HG03039 (cell line): ENCODE measurements at regions not wholly inside any gene's neighbourhood (a gene's known extent, or its start where the extent isn't known, plus 50 kb on each side); places are given as distances from the start of the nearest gene placed in this dataset.
"Not testable (repeated sequence)": the region's sequence is repeated elsewhere in the genome, so short reads cannot be mapped to it uniquely, and the experiment has no call there.

Source experiments
- ATAC-seq: cut with Tn5 transposase; IDR thresholded peaks from one replicate; pipeline ENCODE4 v1.9.1; 2021; ENCODE audit warnings: mild to moderate bottlenecking, moderate library complexity; ENCODE audit not compliant: unreplicated experiment

DNA sequence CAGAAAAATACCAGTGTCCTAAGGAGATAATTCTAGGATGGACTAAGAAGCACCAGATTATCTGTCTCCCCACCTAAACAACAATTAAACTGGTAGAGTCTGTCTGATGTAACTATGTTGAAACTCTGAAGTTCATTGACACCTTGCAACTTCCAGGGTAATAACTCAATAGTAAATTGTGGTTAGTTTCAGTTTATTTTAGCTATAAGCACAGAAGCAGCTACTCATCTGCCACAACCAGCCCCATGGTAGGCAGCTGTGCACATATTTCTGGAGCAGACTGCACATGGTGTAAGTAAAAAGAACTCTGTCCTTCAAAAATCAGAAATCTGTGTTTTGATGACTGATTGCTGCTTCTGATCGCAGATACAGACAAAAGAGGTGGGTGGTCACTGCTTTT, 852.1 kb downstream of the CDH11 start:
- no peak for ATAC-seq

DNA sequence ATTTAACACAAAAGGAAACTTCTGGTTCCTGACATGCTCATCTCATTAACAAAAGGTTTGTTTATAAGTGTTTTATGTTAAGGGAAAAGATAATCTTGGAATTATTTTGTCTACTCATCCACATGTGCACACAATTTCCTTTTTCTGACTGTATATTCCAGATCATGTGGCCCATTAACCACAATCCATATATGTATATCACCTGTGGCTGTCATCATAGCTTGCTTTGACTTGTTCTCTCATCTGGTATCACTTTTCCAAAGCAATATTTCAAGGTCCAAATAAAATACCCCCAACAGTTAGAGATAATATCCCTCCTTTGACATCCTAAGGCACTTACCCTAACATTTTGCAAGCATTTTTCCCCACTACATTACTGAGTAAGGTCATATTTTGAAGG, 856.1 kb downstream of the CDH11 start:
- no peak for ATAC-seq

- ATAC-seq: not testable (repeated sequence)
Observed at GRCh38 chr16:64260631-64261401, 861.0 kb downstream of the CDH11 start.

DNA sequence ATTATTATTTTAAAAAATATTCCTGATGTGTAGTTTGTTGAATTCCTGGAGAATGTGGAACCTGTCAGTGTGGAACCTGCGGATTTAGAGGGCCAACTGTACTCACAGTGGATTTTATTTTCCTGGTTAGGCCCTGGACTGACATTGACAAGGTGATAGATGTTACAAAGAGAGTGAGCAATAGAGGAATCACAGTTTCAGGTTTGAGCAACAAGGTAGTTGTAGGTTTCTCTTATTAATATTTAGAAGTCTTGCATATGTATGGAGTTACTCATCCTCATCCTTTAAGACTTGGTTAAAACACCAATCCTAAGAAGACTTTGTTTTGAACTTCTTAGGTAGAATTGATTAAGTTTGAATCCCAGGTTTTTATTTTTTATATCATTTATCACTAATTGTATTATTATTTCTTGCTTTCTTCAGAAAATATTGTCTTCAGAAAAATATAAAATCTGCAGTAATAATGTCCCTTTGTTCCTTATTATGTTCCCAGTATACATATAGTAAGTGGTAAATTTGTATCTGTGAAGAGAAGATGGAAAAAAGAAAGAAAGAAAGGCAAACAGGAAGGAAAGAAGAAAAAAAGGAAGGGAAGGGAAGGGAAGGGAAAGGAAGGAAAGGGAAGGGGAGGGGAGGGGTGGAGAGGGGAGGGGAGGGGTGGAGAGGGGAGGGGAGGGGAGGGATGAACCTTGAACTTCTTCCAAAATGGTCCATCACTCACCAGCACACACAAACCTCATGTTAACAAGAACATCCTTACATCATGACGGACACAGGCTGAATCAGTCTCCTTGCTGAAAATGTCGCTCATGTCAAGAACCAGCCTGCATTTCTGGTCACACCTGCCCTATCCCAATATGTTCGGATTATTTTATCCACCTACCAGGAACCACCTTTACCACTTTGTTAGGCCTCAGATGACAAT, 867.2 kb downstream of the CDH11 start:
- no peak for ATAC-seq

- ATAC-seq: no peak
Observed at GRCh38 chr16:64253525-64253924, 868.3 kb downstream of the CDH11 start.

DNA sequence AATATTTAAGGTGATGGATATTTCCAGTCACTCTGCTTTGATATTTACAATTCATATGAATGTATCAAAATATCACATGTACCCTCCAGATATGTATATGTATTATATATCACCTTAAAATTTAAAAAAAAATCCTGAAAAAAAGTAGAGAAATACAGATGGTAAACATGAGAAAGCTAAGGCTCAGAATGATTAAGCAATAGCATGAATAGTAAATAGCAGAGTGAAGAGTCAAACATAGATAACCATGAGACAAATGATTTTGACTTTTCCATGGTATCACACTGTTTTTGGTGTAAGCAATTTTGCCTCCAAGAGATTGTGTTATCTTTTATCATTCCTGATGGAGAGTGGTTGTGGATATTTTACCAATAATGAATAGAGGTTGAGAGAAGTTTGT, 868.8 kb downstream of the CDH11 start:
- ATAC-seq: no peak

- no peak for ATAC-seq
Observed at GRCh38 chr16:64251742-64252141, 870.1 kb downstream of the CDH11 start.

GRCh38 chr16:64250866-64251265, 871.0 kb downstream of the CDH11 start:
- ATAC-seq: no peak

DNA sequence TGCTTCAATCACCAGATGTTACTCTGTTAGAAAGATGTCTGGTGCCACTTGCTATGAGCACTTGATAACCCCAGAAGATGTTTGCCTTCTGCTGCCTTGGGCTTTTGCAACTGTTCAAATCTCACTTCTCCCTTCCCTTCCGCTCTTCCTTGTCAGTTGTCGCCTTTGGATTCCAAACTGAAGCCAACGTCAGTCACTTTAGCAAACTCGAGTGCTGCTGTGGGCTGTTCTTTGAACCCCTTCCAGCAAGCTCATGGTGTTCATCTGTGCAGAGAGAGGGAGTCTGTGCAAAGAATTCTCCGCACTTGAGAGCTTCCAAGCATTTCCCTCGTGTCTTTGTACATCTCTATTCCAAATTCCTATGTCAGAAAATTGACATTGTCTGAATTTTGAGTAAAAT, 879.4 kb downstream of the CDH11 start:
- ATAC-seq: no peak

DNA sequence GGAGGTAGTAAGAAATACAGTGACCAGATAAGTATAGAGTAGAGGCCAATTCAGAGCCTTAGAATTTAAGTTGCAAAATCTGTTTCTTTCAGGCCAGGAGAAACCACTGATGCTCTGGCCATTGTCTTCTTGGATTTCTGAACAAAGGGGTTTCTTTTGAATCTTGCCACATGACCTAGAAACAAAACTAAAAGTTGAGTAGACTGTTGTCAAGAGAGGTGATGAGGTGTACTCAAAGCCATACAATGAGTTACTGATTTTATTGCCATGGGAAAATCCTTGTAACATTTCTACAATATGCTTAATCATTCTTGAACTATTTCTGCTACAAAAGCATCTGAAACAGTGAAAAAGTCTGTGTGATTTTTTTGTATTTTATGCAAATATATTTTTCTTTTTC, 881.3 kb downstream of the CDH11 start:
- no peak for ATAC-seq

GRCh38 chr16:64238571-64238970, 883.3 kb downstream of the CDH11 start:
- ATAC-seq: no peak

DNA sequence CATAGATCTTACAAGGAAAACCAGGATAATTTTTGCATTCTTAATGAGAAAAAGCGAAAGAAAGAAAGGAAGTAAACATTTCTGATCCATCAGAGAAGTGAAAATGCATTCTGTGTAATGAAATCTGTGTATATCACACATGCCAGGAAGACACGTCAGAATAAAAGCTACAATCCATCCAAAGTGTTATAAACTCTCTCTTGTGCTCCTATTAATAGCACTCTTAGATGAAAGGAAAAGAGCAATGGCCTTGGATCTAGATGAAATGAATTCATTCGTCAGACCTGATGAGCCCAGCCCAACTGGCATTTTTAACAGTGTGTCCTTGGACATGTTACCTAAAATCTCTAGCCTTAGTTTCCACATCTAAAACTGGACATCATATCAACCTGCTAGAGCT, 885.5 kb downstream of the CDH11 start:
- no peak for ATAC-seq

- no peak for ATAC-seq
Observed at GRCh38 chr16:64234200-64234599, 887.7 kb downstream of the CDH11 start.

DNA sequence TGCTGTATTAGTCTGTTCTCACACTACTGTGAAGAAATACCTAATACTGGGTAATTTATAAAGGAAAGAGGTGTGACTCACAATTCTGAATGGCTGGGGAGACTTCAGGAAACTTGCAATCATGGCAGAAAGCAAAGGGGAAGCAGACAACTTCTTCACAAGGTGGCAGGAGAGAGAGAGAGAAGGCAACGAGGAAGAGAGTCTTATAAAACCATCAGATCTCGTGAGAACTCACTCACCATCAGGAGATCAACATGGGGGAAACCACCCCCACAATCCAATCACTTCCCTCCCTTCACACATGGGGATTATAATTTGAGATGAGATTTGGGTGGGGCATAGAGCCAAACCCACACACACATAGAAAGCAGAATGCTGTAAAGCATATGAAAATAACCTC, 896.2 kb downstream of the CDH11 start:
- no peak for ATAC-seq

GRCh38 chr16:64225036-64225435, 896.8 kb downstream of the CDH11 start:
- no peak for ATAC-seq

DNA sequence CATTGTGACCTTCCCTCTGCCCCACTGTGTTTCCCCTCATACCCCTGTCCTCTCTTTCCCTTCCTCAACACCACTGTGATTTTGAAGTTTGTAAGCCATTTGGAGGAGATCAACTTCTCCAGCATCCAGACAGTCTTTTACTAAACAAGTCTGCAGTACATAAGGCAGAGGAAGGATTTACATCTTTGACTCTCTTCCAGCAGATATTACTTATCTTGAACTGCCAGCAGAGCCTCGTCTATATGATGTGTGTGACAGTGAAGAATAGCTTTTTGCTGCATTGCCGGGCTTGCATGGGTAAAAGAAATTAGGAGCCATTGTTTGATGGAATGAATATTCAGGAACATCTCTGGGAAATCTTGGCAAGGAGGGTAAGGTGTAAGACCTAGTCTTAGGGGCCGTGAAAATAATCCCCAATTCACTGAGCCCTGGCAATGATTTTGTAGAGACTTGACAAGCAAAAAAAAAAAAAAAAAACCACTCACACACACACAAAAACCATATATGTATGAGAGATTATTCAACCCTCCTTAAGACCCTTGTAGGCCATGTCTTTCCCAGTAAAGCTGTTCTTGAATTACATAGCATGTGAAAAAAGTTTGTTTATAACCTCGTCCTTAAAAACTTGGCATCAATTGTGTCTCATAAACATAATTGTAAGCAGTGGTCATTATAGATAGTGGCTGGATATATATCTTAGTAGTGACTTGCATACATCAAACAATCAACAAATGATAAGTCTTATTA, 903.9 kb downstream of the CDH11 start:
- no peak for ATAC-seq

DNA sequence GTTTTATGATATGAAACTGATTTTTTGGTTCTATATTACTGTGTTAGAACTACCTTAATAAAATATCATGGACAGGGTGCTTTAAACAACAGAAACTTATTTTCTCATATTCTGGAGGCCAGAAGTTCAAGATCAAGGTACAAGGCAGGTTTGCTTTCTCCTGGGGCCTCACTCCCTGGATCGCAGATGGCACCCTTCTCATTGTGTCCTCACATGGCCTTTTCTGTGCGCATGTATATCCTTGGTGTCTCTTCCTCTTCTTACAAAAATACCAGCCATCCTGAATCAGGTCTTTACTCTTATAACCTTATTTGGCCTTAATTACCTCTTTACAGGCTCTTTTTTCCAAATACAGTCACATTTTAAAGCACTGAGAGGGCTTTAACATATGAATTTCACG, 906.1 kb downstream of the CDH11 start:
- no peak for ATAC-seq

DNA sequence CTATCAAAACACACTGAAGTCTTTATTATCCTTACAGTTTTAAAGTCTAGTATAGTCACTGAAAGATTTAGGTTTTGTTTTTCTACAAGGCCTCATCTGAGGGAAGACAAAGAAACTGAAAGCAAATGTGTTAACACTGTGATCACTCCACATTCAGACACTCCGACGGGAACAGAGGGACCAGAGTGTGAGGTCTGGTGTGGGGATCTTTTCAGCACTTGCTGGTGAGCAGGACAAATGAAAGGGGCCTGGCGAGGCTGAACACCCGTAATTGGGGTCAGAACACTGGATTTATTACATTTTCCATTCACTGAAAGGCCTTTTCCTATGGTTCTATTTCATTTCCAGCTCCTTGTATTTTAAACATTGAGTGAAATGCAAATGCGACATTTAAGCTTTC, 910.5 kb downstream of the CDH11 start:
- no peak for ATAC-seq

DNA sequence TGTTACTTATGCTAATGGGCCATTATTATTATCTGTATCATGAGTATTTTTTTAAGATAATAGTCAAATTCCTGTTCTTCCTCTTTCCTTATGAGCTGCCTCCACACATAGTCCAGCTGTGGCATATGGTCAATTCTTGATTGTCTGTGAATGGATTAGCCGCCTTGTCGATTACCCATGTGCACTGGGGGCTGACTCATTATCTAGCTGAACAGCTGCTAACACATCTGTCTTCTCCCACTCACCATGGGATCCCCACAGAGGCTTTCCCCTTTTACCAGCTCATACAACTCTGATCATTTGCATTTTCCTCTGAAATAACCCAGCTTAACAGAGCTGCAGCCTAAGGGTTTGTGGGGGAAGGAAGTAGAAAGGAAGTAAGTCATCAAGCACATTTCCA, 915.0 kb downstream of the CDH11 start:
- no peak for ATAC-seq

DNA sequence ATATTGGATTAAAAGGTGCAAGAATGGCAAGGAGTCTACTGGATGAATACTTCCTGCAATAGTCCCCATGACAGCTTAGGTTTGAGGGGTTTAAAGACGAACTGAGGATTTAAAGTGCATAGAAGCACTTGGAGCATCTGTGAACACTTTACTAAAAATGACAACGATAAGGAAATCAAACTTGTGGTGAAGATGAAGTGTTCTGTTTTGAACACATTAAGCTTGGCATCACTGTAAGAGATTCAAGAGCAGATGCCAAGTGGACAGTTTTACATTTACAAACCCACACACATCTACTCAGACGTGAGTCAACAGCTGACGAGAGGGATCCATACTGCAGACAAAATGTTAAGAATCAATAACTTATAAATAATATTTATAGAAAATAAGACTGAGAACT, 918.7 kb downstream of the CDH11 start:
- ATAC-seq: no peak

- ATAC-seq: no peak
Observed at GRCh38 chr16:64202571-64202970, 919.3 kb downstream of the CDH11 start.
